ENCODE measurements at regions not wholly inside any gene's neighbourhood (a gene's known extent, or its start where the extent isn't known, plus 50 kb on each side); places are given as distances from the start of the nearest gene placed in this dataset.

DNA sequence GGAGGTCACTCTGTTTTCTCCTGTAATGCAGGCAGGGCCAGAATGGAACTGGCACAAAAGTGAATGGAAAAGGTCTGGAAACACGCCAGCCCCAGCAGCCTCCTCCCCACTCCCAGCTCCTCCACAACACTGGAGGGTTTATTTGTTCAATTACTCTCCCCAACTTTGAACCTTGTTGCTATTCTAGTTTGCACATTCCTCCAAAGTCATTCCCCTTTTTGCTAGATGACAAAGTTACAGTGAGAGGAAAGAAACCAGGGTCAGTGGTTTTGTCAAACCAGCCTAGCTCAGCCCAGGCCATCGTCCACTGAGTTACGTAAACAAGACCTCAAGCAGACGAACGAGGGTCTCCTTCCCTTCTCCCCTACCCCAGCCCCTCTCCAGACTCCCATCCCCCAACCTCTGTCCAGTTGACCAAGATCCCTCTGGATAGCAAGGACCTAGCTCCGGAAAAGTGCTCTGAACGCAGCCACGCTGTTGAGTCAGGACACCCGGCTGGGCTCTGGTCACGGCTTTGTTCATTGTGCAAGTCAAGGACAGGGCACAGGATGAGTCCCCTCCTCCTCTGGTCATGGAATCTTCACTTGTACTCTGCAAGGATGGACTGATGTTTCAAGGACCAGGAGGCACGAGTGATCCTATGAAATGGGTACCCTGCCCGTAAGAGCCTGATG is 180.0 kb downstream of the USP12 start:
- Histone ChIP-seq H4K8ac (ENCODE audit: extremely low read depth, insufficient read depth, low read length) (no peak overlapping the region), H2BK5ac (ENCODE audit: low read depth, low read length) (no peak overlapping the region), H2BK120ac (replicated peaks; ENCODE audit: low read depth, low read length) (no peak overlapping the region), H3K9ac (replicated peaks in 1 of 4; ENCODE audit: extremely low read depth in 1 of 4, low read depth in 3 of 4, low read length in 3 of 4) (no peak overlapping the region), H3K4me1 (replicated peaks in 1 of 4; ENCODE audit: control insufficient read depth in 3 of 4, insufficient read depth in 4 of 4, low read length in 3 of 4) (no peaks in the 10 kb centered on the region), H3K4me2 (ENCODE audit: insufficient read depth in 1 of 2, low read depth in 2 of 2, low read length in 2 of 2) (no peak overlapping the region), H4K91ac (replicated peaks; ENCODE audit: insufficient read length, low read length) (no peak overlapping the region), H3K27me3 (replicated peaks in 1 of 4; ENCODE audit: control insufficient read depth in 3 of 4, extremely low read depth in 1 of 4, insufficient read depth in 3 of 4, low read length in 3 of 4) (no peaks in the 10 kb centered on the region), H3K14ac (ENCODE audit: insufficient read length) (no peak overlapping the region), H3K79me2 (ENCODE audit: control insufficient read depth in 1 of 2, insufficient read depth in 2 of 2, low read length in 2 of 2) (no peaks in the 10 kb centered on the region), H3K18ac (ENCODE audit: extremely low read depth, low read length) (no peak overlapping the region), H2AFZ (ENCODE audit: low read length) (no peak overlapping the region), H3K36me3 (ENCODE audit: control insufficient read depth in 2 of 4, insufficient read depth in 4 of 4, low read length in 3 of 4) (no peaks in the 10 kb centered on the region), H4K20me1 (replicated peaks in 1 of 2; ENCODE audit: control insufficient read depth in 1 of 2, insufficient read depth in 2 of 2, low read length in 2 of 2) (no peaks in the 10 kb centered on the region), H3K4me3 (ENCODE audit: extremely low read depth in 1 of 4, insufficient read depth in 2 of 4, low read depth in 3 of 4, low read length in 4 of 4) (no peak overlapping the region), H2BK20ac (ENCODE audit: low read length) (no peak overlapping the region), H3K79me1 (ENCODE audit: low read depth, low read length) (no peaks in the 10 kb centered on the region), H2AK5ac (ENCODE audit: low read depth, low read length) (no peak overlapping the region), H3K27ac (ENCODE audit: low read depth, low read length) (no peak overlapping the region), H4K5ac (ENCODE audit: insufficient read length, low read depth, low read length) (no peak overlapping the region), H3K23me2 (ENCODE audit: low read depth, low read length) (no peaks in the 10 kb centered on the region), H3K4ac (replicated peaks; ENCODE audit: insufficient read length, low read depth, low read length) (no peak overlapping the region), H3K9me3 (ENCODE audit: insufficient read depth in 2 of 2, low read depth in 1 of 2, low read length in 1 of 2) (no peaks in the 10 kb centered on the region), H2BK15ac (ENCODE audit: low read length) (no peak overlapping the region), H3K56ac (replicated peaks; ENCODE audit: insufficient read length, low read depth, low read length) (no peak overlapping the region), H2BK12ac (ENCODE audit: low read depth, low read length) (no peak overlapping the region), H3K23ac (ENCODE audit: insufficient read length) (no peak overlapping the region)
- FAIRE-seq (no peak), DNase-seq (ENCODE audit: low read depth in 1 of 2, low spot score in 2 of 2) (no peak)
- CTCF ChIA-PET (ENCODE audit: partially characterized antibody): interaction anchor here (0.8 to 1.2 kb wide), 3 partner anchors 21 to 371 kb away, joined by 3 to 4 read pairs (median 4); no protein-coding TSS in a partner anchor
- TF ChIP-seq JUN (IDR thresholded peaks at IDR 0.05; ENCODE audit: low read depth, low read length) (no peak), CEBPB (IDR thresholded peaks at IDR 0.05; ENCODE audit: low read depth, low read length) (no peak), TCF12 (IDR thresholded peaks at IDR 0.05; ENCODE audit: low read depth, low read length) (no peak), SIN3A (conservative IDR thresholded peaks at IDR 0.05 in 1 of 2, IDR thresholded peaks at IDR 0.05 in 1 of 2; ENCODE audit: low read depth in 1 of 2, low read length in 2 of 2) (no peak)
- POLR2A ChIA-PET (ENCODE audit: partially characterized antibody): no interaction called here
- WGBS, 2 experiments (ENCODE audit: extremely low coverage in 1 of 2, insufficient coverage in 1 of 2, insufficient read length in 1 of 2, insufficient replicate concordance in 2 of 2, low coverage in 1 of 2, low lambda C conversion rate in 2 of 2, missing lambda C conversion rate in 1 of 2): 92% methylated on average over 12 of the region's 12 CpGs; no CpG with 5 or more reads in 1 of the 2 experiments

Measured in H1 (cell line).